AG10803 (cell line): ENCODE measurements at regions not wholly inside any gene's neighbourhood (a gene's known extent, or its start where the extent isn't known, plus 50 kb on each side); places are given as distances from the start of the nearest gene placed in this dataset.

Source experiments
- DNase-seq: peaks from one replicate; pipeline ENCODE4 v3.0.0; 2010; ENCODE audit warnings: low read depth
- H3K4me3 ChIP-seq: 2 replicates; pipeline ENCODE4 v1.5.1; 2011; ENCODE audit warnings: mild to moderate bottlenecking, low read length, control low read depth
- TF ChIP-seq, protein P1 (sequence below): conservative IDR thresholded peaks from 2 replicates; pipeline ENCODE4 v1.5.1; 2011; ENCODE audit warnings: mild to moderate bottlenecking, low read length, control low read depth, inconsistent platforms

DNA sequence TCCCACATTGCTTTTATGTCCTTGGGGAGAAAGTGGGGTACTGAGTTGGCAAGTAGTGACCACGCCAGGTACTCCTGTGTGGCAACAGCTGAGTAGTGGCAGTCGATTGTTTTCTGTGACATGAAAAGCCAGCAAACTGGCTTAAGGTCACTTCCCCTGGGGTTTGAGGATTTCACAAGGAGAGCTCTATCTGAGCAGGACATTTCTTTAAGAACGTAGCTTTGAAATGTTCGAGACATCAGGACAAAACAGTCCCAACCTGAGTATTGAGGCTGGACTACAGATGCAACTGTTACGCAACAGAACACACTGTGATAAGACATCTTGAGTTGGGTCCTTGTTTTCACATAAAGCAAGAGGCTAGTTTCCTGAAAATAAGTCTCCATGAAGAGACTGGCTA is 146.7 kb upstream of the KLF14 start:
- no peak overlapping the region for H3K4me3 ChIP-seq
- no peak for DNase-seq
- TF ChIP-seq, protein P1, sequence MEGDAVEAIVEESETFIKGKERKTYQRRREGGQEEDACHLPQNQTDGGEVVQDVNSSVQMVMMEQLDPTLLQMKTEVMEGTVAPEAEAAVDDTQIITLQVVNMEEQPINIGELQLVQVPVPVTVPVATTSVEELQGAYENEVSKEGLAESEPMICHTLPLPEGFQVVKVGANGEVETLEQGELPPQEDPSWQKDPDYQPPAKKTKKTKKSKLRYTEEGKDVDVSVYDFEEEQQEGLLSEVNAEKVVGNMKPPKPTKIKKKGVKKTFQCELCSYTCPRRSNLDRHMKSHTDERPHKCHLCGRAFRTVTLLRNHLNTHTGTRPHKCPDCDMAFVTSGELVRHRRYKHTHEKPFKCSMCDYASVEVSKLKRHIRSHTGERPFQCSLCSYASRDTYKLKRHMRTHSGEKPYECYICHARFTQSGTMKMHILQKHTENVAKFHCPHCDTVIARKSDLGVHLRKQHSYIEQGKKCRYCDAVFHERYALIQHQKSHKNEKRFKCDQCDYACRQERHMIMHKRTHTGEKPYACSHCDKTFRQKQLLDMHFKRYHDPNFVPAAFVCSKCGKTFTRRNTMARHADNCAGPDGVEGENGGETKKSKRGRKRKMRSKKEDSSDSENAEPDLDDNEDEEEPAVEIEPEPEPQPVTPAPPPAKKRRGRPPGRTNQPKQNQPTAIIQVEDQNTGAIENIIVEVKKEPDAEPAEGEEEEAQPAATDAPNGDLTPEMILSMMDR, result no peak

DNA sequence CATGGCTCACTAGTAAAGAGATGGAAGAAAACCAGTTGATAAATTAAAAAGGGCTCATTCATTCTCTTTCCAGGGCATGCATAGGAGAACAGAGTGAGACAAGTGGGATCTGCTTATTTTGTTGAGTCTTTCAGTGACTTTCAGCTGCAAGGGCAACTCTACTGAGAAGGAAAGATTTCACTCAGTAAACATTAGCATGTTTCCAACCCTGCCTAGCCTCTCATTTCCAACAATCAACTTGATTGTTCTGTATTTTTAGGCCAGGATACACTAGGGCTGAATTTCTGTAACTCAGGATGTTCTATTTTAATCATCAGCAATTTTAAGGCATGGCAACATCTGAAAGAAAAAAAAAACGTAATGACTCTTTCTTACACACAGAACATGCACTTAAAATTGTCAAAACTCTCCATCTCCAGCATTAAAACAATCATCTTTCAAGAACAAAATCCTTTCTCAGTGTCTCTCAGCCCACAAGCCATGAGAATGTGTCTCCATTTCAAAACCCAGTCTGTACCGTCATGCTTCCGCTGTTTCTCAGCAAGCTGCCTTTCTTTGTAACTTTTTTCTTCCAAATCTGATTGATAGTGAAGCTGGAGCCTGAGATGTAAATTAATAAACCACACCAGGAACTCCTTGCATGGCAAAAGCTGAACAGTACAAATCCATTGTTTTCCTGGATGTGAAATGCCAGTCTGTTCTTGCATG is 147.2 kb upstream of the KLF14 start:
- no peak for DNase-seq
- no peak overlapping the region for H3K4me3 ChIP-seq
- TF ChIP-seq, protein P1, result no peak

DNA sequence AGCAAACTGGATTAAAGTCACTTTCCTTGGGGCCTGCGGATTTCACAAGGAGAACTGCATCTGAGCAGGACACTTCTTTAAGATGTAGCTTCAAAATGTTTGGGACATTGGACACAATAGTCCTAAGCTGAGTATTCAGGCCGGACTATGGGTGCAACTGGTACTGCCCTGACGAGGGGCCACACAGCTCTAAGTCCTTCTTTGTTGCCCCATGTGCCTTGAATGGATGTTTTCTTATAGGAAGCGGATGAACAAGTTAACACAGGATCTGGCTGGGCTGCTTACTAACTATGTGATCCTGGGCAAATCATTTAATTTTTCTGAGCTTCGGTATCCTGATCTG is 147.8 kb upstream of the KLF14 start:
- H3K4me3 ChIP-seq, result no peak overlapping the region
- DNase-seq, result no peak
- TF ChIP-seq, protein P1, result no peak

DNA sequence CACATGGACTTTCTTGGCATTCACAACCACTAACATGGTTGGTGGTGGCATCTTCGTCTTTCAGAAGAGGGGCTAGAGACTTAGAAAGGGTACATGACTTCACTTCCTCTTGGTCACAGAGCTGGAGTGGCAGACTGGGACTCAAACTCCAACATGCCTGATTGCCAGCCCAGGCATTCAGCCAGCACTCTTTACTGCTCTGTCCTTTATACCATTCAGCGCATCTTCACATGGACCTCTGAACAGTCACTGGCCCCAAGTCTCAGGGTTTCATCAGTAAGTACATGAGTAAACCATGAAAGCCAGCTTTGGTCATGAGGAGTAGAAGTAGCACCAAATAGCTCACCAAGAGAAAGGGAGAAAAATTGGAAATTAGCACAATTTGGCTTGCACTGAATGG is 148.4 kb upstream of the KLF14 start:
- H3K4me3 ChIP-seq, result no peak overlapping the region
- DNase-seq, result no peak
- TF ChIP-seq, protein P1, result no peak

DNA sequence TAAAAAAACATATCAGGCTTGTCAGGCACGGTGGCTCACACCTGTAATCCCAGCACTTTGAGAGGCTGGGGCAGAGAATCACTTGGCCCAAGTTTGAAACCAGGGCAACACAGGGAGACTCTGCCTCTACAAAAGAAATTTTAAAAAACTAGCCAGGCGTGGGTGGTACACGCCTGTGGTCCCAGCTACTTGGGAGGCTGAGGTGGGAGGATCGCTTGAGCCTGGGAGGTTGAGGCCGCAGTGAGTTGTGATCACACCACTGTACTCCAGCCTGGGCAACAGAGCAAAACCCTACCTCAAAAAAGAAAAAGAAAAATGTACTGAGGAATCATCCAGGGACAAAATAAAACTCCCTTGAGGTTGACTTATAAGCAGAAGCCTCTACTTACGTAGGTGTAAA is 149.9 kb upstream of the KLF14 start:
- DNase-seq, result no peak
- TF ChIP-seq, protein P1, result no peak
- no peak overlapping the region for H3K4me3 ChIP-seq

DNA sequence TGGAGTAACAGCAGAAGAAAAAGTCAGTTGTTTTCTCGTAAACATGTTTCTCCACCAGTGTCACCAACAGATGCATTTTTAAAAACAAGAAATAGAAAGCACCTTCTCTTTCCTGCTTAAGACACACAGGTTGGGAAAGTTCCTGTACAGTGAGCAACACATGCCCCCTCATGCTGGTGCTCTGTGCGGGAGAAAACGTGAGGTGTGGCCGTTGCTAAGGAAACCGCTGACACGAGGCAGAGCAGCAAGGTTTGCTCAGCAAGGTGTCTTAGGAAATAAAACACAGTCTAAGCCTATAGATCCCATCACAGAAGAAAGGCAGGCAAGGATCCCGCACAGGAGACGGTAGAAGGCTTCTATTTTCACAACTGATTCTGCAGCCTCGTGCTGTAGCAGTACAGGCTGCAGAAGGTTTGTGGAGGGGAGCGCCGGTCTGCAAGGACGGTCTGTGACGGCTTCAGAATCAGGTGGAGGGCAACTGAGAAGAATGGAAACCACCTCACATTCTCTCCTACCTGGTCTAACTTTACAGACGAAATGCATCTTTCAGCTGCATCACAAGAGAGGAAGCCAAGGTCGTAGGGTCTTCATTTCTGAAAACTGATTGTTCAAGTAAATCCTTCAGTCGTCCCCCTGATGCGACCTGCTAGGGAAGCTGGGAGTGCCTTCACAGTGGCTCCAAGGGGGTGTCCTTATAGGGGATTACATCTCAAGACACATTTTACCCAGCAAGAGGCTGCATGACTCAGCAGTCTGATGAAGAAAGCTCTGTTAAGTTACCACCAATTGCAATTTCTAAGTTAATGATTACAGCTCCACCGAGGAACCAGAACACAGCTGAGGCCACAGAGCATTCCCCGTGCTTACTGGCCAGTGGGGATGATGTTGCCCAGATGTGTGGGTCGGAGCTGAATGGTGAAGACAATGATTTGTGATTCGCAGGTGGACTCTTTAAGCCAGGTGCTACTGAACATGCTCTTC is 150.7 kb upstream of the KLF14 start:
- H3K4me3 ChIP-seq, result no peak overlapping the region
- TF ChIP-seq, protein P1, result no peak
- DNase-seq, result peak; percentile 72
